Prostate gland (tissue), 2 donors: ENCODE measurements at regions not wholly inside any gene's neighbourhood (a gene's known extent, or its start where the extent isn't known, plus 50 kb on each side); places are given as distances from the start of the nearest gene placed in this dataset.

Source experiments
- CTCF ChIP-seq, 4 experiments: fragments of 200-600 bp in 2 of 4; fragments of 450-650 bp in 2 of 4; sonication (generic) in 2 of 4; IDR thresholded peaks; 1 replicate in 3 of 4; 2 replicates in 1 of 4; pipeline ENCODE4 v1.5.1; 2016 to 2019; ENCODE audit warnings: antibody characterized with exemption in 4 of 4, mild to moderate bottlenecking in 2 of 4, moderate library complexity in 2 of 4
- POLR2A ChIP-seq: fragments of 450-650 bp; IDR thresholded peaks from one replicate; pipeline ENCODE4 v1.6.1; 2016; ENCODE audit warnings: antibody characterized with exemption, mild to moderate bottlenecking
- POLR2AphosphoS5 ChIP-seq: sonication (generic); formaldehyde crosslinking; IDR thresholded peaks from one replicate; pipeline ENCODE4 v1.6.1; 2017; ENCODE audit warnings: antibody characterized with exemption

- TF ChIP-seq CTCF (IDR thresholded peaks at IDR 0.05) = no peak
- no peak for TF ChIP-seq POLR2A
- no peak for TF ChIP-seq POLR2AphosphoS5
Measured at GRCh38 chr20:60430516-60431001, 472.3 kb downstream of the CDH26 start.
